Fibroblast of skin of abdomen (primary cell): ENCODE measurements at regions not wholly inside any gene's neighbourhood (a gene's known extent, or its start where the extent isn't known, plus 50 kb on each side); places are given as distances from the start of the nearest gene placed in this dataset.
"Not testable (repeated sequence)": the region's sequence is repeated elsewhere in the genome, so short reads cannot be mapped to it uniquely, and the experiment has no call there.

Experiments used
- DNase-seq: peaks from one replicate; pipeline ENCODE4 v3.0.0-alpha.2; 2013

DNA sequence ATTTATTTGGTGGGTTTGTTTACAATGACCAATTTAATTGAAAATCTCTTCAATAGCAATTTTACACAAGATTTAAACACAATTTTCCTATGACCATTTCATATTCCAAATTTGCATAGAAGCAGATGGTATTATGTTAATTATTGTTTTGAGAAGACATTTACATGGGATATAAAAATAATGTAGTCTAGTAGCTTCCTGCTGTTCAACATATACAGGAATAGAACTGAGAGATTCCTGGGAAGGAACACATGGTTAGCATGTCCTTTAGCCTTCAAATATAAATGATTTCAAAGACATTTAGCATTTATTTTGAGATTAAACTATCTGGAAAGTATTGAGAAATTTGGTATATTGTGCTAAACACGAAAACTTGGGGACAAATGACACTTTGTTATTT lies 129.6 kb downstream of the KCNE4 start:
- no peak for DNase-seq

GRCh38 chr2:223182356-223182755 lies 130.4 kb downstream of the KCNE4 start:
- DNase-seq: no peak

DNA sequence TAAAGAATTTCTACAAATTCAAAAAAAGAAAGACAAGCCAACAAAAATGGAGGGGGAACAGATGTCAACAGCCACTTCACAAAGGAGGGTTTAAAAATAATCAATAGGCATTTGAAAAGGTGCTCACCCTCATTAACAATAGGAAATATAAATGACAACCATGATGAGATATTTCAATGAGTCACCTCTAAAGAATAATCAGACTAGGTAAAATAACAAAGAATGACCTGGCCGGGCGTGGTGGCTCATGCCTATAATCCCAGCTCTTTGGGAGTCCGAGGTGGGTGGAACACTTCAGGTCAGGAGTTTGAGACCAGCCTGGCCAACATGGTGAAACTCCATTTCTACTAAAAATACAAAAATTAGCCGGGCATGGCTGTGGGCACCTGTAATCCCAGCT lies 133.6 kb downstream of the KCNE4 start:
- DNase-seq: no peak

DNA sequence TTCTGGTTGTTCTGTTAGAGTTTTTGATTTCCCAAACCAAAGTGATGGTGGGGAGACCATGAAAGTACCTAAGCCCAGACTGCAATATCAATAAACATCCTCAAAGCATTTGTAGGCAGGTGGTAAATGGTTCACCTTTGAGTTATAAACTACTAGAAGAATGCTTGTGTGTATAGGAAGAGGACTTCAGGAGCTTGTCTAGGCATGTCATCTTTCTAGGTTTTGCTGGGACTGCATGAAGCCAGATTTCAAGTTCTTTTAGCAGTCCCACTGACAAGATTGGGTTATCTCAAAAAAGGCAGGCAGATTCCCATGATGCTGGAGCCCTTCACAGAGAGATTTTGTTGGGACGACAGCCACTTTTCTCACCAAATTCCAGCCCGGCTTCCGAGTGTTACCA lies 135.3 kb downstream of the KCNE4 start:
- DNase-seq: no peak

DNA sequence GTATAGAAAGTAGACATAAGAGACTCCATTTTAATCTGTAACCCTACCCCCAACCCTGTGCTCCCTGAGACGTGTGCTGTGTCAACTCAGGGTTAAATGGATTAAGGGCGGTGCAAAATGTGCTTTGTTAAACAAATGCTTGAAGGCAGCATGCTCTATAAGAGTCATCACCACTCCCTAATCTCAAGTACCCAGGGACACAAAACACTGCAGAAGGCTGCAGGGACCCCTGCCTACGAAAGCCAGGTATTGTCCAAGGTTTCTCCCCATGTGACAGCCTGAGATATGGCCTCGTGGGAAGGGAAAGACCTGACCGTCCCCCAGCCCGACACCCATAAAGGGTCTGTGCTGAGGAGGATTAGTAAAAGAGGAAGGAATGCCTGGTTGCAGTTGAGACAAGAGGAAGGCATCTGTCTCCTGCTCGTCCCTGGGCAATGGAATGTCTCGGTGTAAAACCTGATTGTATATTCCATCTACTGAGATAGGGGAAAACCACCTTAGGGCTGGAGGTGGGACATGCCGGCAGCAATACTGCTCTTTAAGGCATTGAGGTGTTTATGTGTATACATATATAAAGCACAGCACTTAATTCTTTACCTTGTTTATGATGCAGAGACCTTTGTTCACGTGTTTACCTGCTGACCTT lies 138.7 kb downstream of the KCNE4 start:
- DNase-seq: not testable (repeated sequence)

GRCh38 chr2:223196331-223196730 lies 144.3 kb downstream of the KCNE4 start:
- DNase-seq: peak; percentile 9

GRCh38 chr2:223197046-223197445 lies 145.1 kb downstream of the KCNE4 start:
- peak; percentile 41 for DNase-seq

DNA sequence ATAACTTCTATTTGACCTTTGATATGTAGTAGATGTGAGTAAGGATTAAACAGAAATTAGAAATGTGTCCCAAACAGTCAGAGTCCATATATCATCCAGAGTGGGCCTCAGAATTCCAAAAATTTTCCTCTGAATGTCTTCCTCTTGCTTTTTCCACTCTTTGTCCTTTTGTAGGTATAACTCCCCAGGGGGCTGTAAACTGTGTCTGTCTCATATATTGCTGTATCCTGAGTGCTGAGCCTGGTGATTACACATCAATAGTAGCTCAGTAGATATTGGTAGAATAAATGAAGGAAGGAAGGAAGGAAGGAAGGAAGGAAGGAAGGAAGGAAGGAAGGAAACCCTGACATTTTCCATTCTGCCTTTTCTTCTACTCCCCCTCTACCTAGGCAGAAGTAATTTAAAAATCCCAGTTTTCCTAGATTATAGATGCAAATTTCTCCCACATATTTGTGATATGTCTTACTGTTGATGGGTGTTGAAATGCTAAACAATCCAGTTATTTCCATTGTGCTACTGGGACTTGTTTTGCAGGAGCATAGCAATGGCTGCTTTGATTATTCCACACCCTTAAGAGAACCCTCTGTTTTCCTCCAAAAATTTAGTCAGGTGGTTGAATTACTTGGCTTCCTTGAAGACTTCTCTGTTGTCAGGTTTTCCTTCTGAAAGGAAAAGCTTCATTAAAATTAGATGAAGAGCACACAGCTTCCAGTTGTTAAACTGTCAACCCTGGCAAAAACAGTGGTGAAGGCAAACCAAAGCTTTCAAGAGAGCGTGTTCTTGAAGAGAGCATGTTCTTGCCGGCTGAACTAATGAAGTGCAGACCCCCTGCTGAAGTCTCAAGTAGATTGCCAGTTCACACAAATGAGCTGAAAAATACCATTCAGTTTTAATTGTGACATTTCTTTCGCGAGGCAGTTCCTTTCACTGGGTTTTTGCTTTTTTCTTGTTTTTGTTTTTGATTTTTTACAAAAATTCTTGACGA lies 147.8 kb downstream of the KCNE4 start:
- DNase-seq: no peak

GRCh38 chr2:223203971-223204929 lies 152.3 kb downstream of the KCNE4 start:
- DNase-seq: peak; percentile 89

GRCh38 chr2:223210489-223210888 lies 158.5 kb downstream of the KCNE4 start:
- DNase-seq: no peak

GRCh38 chr2:223214394-223215253 lies 162.6 kb downstream of the KCNE4 start:
- DNase-seq: no peak

DNA sequence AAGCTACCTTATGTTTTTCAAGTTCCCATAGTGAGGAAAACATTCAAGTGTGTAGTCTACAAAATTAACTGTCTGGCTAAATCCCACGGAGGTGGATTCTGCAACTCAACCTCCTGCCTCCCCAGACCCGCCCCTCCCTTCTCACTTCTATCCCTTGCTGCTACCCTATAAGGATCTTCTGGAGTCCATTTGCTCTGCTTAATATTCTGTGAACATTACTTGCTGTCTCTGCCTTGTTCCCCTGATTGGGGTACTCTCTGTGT lies 163.2 kb downstream of the KCNE4 start:
- no peak for DNase-seq

DNA sequence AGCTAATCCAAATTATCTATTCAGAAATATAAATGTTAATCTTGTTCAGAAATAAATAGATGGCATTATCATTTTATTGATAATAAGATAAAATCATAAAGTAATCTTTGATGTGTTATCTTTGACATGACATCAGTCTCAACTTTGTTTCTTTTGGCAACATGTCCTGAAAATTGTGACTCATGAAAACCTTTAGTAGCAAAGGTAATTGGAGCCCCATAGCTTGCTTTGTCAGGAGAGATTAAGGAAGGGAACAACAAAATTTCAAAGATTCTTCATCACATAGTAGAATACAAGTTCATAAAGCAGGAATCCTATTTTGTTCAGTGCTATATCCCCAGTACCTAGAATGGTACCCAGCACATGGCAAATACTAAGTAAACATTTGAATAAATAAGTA lies 165.4 kb downstream of the KCNE4 start:
- no peak for DNase-seq

DNA sequence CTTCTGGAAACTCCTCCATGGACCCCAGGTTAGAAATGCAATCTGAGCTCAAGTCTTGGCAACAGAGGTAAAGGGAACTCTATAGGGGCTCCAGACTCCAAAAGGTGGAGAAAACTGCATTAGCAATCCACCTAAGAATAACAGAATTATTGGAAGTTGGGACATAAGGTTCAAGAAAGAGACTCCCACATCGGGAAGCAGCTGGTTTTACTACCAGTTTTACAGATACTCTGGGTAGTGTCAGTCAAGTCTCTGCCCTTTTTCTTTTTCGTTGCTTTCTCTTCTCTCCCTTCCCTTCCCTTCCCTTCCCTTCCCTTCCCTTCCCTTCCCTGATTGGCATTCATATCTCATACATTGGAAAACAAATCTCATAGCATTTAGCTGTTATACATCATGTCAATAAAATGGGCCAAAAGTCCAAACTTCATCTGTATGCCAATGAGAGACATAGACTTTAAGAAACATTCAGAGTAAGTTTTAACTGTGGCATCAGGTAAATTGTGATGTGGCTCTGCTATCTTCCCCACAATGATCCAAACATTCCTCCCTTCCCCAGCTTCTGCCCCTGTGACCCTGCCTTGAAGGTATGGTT lies 166.7 kb downstream of the KCNE4 start:
- no peak for DNase-seq

DNA sequence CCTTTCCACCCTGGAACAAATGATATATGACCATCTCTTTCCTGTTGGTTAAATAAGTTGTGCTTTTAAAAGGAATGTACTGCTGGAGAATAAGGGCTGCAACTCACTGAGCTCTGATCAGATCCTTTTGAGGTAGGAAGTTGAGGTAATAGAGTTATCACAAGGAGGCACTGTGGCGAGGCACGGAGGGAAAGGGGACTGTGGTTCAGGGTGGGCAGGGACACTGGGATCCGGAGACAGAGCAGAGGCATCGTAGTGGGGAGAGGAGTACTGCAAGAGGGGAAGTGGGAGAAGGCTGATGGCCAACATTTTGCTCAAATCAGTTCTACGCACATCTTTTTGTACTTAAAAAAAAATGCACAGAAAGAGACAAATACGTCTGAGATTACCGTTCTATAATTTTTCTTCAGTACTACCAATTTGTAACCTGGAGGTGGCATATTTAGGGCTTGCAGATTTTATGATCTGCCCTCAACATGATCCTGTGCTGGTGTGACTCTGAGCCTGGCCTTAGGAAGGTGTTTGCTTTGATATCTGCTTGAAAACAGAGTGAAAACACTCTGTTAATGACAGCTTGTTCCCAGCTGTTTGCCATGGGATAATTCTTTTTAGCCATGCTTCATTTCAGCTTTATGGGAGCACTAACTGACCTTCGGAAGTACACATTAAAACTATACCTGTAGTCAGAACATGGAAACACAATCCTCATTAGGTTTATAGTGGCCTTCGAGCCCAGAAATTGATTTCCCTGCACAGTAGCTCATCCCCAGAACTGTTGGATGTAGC lies 168.1 kb downstream of the KCNE4 start:
- DNase-seq: no peak

GRCh38 chr2:223220658-223220925 lies 168.6 kb downstream of the KCNE4 start:
- no peak for DNase-seq

- no peak for DNase-seq
Observed at GRCh38 chr2:223221139-223221835, 169.3 kb downstream of the KCNE4 start.

DNA sequence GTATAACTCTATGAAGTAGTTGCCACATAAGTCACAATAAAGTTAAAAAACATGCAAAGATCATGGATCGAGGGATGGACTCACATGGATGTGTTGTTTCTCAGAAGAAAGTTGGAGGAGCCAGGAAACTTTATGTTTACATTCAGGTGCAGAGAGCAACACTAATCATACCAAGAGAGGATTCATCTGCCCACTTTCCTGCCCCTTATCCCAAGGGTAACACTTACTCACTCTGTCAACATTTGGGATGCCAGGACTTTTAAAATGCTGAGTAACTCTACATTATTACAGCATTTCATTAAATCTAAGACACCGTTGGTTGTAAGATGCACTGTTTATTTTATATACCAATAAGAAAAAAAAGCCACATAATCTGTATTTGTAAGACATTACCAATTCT lies 170.4 kb downstream of the KCNE4 start:
- no peak for DNase-seq

DNA sequence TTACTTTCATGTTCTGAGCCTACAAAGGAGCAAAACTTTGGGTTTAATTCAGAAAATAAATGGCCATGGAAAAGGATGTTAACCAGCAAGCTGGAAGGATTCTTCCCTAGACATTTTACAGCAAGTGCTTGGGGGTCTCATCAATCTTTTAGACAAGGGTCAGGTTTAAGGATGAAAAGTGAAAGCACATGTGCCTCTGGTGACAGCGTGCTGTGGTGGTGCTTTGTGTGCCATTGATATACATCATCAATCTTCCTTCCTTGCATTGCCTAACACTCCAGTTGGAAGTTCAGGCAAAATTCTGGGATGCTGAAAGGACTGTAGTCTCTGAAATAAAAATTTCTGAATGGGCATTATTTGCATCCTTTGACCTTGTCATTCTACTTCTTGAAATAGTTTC lies 171.2 kb downstream of the KCNE4 start:
- no peak for DNase-seq

- DNase-seq: no peak
Observed at GRCh38 chr2:223225266-223225665, 173.3 kb downstream of the KCNE4 start.
